HepG2 (cell line): ENCODE measurements at regions not wholly inside any gene's neighbourhood (a gene's known extent, or its start where the extent isn't known, plus 50 kb on each side); places are given as distances from the start of the nearest gene placed in this dataset.

ENCODE experiments used
- HCFC1 ChIP-seq: fragments of 150-350 bp; IDR thresholded peaks from 2 replicates; pipeline ENCODE4 v1.6.1; 2014; ENCODE audit warnings: low read depth, low read length
- NCOA2 ChIP-seq: sonication (generic); formaldehyde crosslinking; IDR thresholded peaks from 2 replicates; pipeline ENCODE4 v1.8.0; 2022; ENCODE audit warnings: inconsistent platforms
- POLR2A ChIP-seq, 2 experiments: IDR thresholded peaks; 2 replicates each; pipeline ENCODE4 v1.6.1; 2011; ENCODE audit warnings: low read depth in 2 of 2, low read length in 2 of 2, mild to moderate bottlenecking in 1 of 2, moderate library complexity in 1 of 2; ENCODE audit not compliant: insufficient read depth in 1 of 2
- POLR2AphosphoS5 ChIP-seq: IDR thresholded peaks from 2 replicates; pipeline ENCODE4 v1.6.1; 2012; ENCODE audit warnings: low read depth, low read length
- SIN3A ChIP-seq: IDR thresholded peaks from 2 replicates; pipeline ENCODE4 v1.6.1; 2011; ENCODE audit warnings: low read depth, mild to moderate bottlenecking, control low read depth, low read length, borderline replicate concordance
- ZFYVE20 ChIP-seq: sonication (generic); formaldehyde crosslinking; IDR thresholded peaks from 2 replicates; pipeline ENCODE4 v1.8.0; 2023; ENCODE audit warnings: low read depth, mild to moderate bottlenecking, moderate library complexity, missing genetic modification reagents, borderline replicate concordance
- ZNF224 ChIP-seq: sonication (generic); formaldehyde crosslinking; IDR thresholded peaks from 2 replicates; pipeline ENCODE4 v1.5.0; 2020; ENCODE audit warnings: mild to moderate bottlenecking, missing genetic modification reagents
- ZNF747 ChIP-seq: sonication (generic); formaldehyde crosslinking; IDR thresholded peaks from 2 replicates; pipeline ENCODE4 v1.8.1; 2023; ENCODE audit warnings: missing genetic modification reagents, mild to moderate bottlenecking, borderline replicate concordance
- ZSCAN30 ChIP-seq: sonication (generic); formaldehyde crosslinking; IDR thresholded peaks from 2 replicates; pipeline ENCODE4 v1.5.0; 2020; ENCODE audit warnings: mild to moderate bottlenecking, missing genetic modification reagents
- TF ChIP-seq, protein P1 (sequence below): IDR thresholded peaks from 2 replicates; pipeline ENCODE4 v1.6.1; 2016

DNA sequence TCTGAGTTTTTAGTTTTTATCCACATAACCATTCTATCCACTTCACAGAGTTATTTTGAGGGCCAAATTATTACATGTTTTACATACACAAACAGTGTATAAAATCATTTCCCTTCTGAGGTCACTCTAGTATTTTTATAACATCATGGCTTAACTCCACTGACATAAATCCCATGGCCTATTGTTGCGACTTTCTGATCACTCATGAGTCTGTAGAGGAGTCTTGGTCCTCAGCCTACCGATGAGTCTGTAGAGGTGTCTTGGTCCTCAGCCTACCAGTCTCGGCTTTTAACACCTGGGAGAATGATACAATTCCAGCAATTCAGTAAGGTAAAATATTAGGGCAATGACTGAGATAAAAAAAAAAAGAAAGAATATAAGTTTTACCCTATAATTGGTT, 483.7 kb downstream of the USP25 start:
- TF ChIP-seq HCFC1 (no peak), SIN3A (no peak), ZFYVE20 (CRISPR knock-in tag) (no peak), ZSCAN30 (no peak), NCOA2 (CRISPR knock-in tag) (no peak), ZNF224 (CRISPR knock-in tag) (no peak), POLR2A (IDR thresholded peaks at IDR 0.05; ENCODE audit: insufficient read depth in 1 of 2, low read depth in 2 of 2, low read length in 2 of 2) (no peak), POLR2AphosphoS5 (no peak), ZNF747 (CRISPR knock-in tag) (no peak)
- TF ChIP-seq, protein P1, sequence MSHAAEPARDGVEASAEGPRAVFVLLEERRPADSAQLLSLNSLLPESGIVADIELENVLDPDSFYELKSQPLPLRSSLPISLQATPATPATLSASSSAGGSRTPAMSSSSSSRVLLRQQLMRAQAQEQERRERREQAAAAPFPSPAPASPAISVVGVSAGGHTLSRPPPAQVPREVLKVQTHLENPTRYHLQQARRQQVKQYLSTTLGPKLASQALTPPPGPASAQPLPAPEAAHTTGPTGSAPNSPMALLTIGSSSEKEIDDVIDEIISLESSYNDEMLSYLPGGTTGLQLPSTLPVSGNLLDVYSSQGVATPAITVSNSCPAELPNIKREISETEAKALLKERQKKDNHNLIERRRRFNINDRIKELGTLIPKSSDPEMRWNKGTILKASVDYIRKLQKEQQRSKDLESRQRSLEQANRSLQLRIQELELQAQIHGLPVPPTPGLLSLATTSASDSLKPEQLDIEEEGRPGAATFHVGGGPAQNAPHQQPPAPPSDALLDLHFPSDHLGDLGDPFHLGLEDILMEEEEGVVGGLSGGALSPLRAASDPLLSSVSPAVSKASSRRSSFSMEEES, result no peak
